HG03575 (cell line): ENCODE measurements at regions not wholly inside any gene's neighbourhood (a gene's known extent, or its start where the extent isn't known, plus 50 kb on each side); places are given as distances from the start of the nearest gene placed in this dataset.

Source experiments
- ATAC-seq: cut with Tn5 transposase; IDR thresholded peaks from one replicate; pipeline ENCODE4 v1.9.1; 2021; ENCODE audit not compliant: unreplicated experiment, insufficient number of reproducible peaks, low FRiP score; ENCODE audit errors: extremely low read depth

GRCh38 chr4:187006189-187006618 lies 282.5 kb upstream of the FAT1 start:
- no peak for ATAC-seq

GRCh38 chr4:187010052-187010451 lies 286.4 kb upstream of the FAT1 start:
- ATAC-seq: no peak

GRCh38 chr4:187016101-187016500 lies 292.4 kb upstream of the FAT1 start:
- no peak for ATAC-seq

- no peak for ATAC-seq
These were observed 293.5 kb upstream of the FAT1 start for GRCh38 chr4:187017147-187017546.

- ATAC-seq: no peak
These were observed 296.2 kb upstream of the FAT1 start for GRCh38 chr4:187019896-187020295.

- no peak for ATAC-seq
These were observed 297.0 kb upstream of the FAT1 start for GRCh38 chr4:187020676-187021075.

- no peak for ATAC-seq
These were observed 298.0 kb upstream of the FAT1 start for GRCh38 chr4:187021436-187022205.

- ATAC-seq: no peak
These were observed 303.6 kb upstream of the FAT1 start for GRCh38 chr4:187027272-187027671.

GRCh38 chr4:187042251-187042650 lies 318.6 kb upstream of the FAT1 start:
- ATAC-seq: no peak

GRCh38 chr4:187046471-187046870 lies 322.8 kb upstream of the FAT1 start:
- no peak for ATAC-seq

- ATAC-seq: no peak
These were observed 335.4 kb upstream of the FAT1 start for GRCh38 chr4:187059021-187059420.

- ATAC-seq: no peak
These were observed 336.2 kb upstream of the FAT1 start for GRCh38 chr4:187059895-187060294.

- ATAC-seq: no peak
These were observed 336.9 kb upstream of the FAT1 start for GRCh38 chr4:187060551-187060950.

GRCh38 chr4:187063251-187063650 lies 339.6 kb upstream of the FAT1 start:
- ATAC-seq: no peak

- no peak for ATAC-seq
These were observed 340.4 kb upstream of the FAT1 start for GRCh38 chr4:187064033-187064432.

- no peak for ATAC-seq
These were observed 341.7 kb upstream of the FAT1 start for GRCh38 chr4:187065396-187065795.

GRCh38 chr4:187065806-187066205 lies 342.1 kb upstream of the FAT1 start:
- no peak for ATAC-seq

- no peak for ATAC-seq
These were observed 345.7 kb upstream of the FAT1 start for GRCh38 chr4:187069398-187069797.

- ATAC-seq: no peak
These were observed 346.5 kb upstream of the FAT1 start for GRCh38 chr4:187070158-187070557.

- no peak for ATAC-seq
These were observed 347.1 kb upstream of the FAT1 start for GRCh38 chr4:187070740-187071139.

GRCh38 chr4:187071946-187072600 lies 348.4 kb upstream of the FAT1 start:
- ATAC-seq: no peak
